Suprapubic skin (tissue), 4 donors: ENCODE measurements at regions not wholly inside any gene's neighbourhood (a gene's known extent, or its start where the extent isn't known, plus 50 kb on each side); places are given as distances from the start of the nearest gene placed in this dataset.

Experiments used
- EP300 ChIP-seq: sonication (generic); formaldehyde crosslinking; IDR thresholded peaks from one replicate; pipeline ENCODE4 v1.6.1; 2017; ENCODE audit warnings: antibody characterized with exemption
- POLR2A ChIP-seq, 2 donors: fragments of 450-650 bp; IDR thresholded peaks; one replicate each; pipeline ENCODE4 v1.6.1; 2017; ENCODE audit warnings: antibody characterized with exemption in 2 of 2, mild to moderate bottlenecking in 2 of 2, moderate library complexity in 2 of 2
- POLR2AphosphoS5 ChIP-seq, 3 donors: sonication (generic); formaldehyde crosslinking; IDR thresholded peaks; one replicate each; pipeline ENCODE4 v1.6.1; 2017; ENCODE audit warnings: antibody characterized with exemption in 3 of 3
- TF ChIP-seq, protein P1 (sequence below), 2 donors: fragments of 200-600 bp in 1 of 2; fragments of 450-650 bp in 1 of 2; sonication (generic) in 1 of 2; IDR thresholded peaks; one replicate each; pipeline ENCODE4 v1.5.1; 2016 to 2019; ENCODE audit warnings: antibody characterized with exemption in 2 of 2, mild to moderate bottlenecking in 1 of 2, moderate library complexity in 1 of 2

DNA sequence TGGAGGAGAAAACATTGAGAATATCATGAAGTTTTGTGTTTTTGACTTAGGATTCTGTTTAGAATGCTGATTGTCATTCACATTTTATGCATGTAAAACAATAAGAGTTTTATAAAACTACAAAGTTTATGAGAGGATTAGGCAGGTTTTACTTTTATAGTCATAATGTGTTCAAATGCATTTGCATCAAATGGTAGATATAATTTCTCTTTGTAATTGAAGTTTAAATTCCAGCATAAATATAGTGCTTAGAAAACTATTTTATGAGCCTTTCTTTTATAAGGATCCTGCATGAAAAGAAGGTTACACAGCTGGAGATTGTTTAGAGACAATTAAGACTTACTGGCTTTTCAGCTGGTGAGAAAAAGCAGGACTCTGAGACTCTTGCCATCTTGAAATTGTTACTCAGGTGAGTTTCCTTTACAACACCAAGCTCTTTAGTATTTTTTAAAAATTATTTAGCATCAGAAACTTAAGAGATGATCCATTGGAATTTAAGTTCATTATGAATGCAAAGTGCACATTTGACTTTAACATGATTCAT is 157.1 kb upstream of the MAN1A1 start:
- TF ChIP-seq, protein P1, sequence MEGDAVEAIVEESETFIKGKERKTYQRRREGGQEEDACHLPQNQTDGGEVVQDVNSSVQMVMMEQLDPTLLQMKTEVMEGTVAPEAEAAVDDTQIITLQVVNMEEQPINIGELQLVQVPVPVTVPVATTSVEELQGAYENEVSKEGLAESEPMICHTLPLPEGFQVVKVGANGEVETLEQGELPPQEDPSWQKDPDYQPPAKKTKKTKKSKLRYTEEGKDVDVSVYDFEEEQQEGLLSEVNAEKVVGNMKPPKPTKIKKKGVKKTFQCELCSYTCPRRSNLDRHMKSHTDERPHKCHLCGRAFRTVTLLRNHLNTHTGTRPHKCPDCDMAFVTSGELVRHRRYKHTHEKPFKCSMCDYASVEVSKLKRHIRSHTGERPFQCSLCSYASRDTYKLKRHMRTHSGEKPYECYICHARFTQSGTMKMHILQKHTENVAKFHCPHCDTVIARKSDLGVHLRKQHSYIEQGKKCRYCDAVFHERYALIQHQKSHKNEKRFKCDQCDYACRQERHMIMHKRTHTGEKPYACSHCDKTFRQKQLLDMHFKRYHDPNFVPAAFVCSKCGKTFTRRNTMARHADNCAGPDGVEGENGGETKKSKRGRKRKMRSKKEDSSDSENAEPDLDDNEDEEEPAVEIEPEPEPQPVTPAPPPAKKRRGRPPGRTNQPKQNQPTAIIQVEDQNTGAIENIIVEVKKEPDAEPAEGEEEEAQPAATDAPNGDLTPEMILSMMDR (IDR thresholded peaks at IDR 0.05): no peak
- TF ChIP-seq EP300 (no peak), POLR2A (IDR thresholded peaks at IDR 0.05) (no peak), POLR2AphosphoS5 (IDR thresholded peaks at IDR 0.05) (no peak)
